Activated gamma-delta T cell (primary cell): ENCODE measurements at regions not wholly inside any gene's neighbourhood (a gene's known extent, or its start where the extent isn't known, plus 50 kb on each side); places are given as distances from the start of the nearest gene placed in this dataset.

ENCODE experiments used
- DNase-seq: peaks from one replicate; lab custom pipeline; 2025; lab: John Stamatoyannopoulos, UW

- DNase-seq = no peak
These were observed 54.7 kb upstream of the SYPL1 start for GRCh38 chr7:106166651-106167342.

DNA sequence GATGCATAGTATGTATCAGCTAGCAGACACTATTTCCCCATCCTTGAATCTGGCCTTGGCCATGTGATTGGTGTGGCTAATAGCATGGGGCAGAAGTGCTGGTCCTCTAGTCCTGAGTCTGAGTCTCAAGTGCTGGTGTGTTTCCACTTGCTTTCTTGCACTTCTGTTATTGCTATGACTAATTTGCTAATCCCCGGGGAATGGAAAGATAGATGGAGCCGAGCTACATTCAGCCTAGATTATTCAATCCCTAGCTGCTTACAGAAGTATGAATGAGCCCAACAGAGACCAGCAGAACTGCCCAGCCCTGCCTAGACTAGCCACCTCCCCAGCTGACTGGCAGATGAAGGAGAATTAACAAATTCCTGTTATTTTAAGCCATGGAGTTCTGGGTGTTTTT lies 53.2 kb upstream of the SYPL1 start:
- no peak for DNase-seq

DNA sequence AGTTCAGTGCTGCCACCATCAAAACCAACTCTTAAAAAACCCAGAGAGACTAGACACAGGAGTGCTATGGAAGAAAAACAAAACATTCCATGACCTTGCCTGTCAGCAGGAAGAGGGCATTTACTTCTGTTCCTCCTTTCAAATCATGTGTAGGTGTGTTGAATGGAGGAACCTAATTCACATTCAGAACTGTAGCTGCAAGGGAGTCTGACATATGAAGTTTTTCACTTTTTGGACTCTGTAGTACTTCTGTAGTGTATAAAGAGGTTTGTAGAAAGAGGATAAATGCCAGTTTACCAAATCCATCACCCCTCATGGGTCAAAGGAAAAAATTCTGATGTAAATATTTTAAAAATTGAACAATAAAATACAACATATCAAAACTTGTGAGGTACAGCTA lies 51.1 kb upstream of the SYPL1 start:
- DNase-seq = no peak
